HL-60 (cell line): ENCODE measurements at regions not wholly inside any gene's neighbourhood (a gene's known extent, or its start where the extent isn't known, plus 50 kb on each side); places are given as distances from the start of the nearest gene placed in this dataset.

Experiments
- CTCF ChIP-seq: IDR thresholded peaks from one replicate; pipeline ENCODE4 v1.5.1; 2011; ENCODE audit warnings: low read length, control low read depth, inconsistent platforms; ENCODE audit not compliant: insufficient read depth
- REST ChIP-seq: IDR thresholded peaks from 2 replicates; pipeline ENCODE4 v1.6.1; 2012; ENCODE audit warnings: low read depth; ENCODE audit not compliant: insufficient replicate concordance

- TF ChIP-seq CTCF, result no peak
- no peak for TF ChIP-seq REST
These were observed 1204.0 kb upstream of the ADGRB3 start for GRCh38 chr6:67431076-67431475.
